Right cardiac atrium (tissue), 5 donors: ENCODE measurements at regions not wholly inside any gene's neighbourhood (a gene's known extent, or its start where the extent isn't known, plus 50 kb on each side); places are given as distances from the start of the nearest gene placed in this dataset.

Source experiments
- ATAC-seq, 2 donors: fragments of 200-7000 bp; cut with Tn5 transposase; one replicate each; pipeline versions ENCODE4 v1.8.0 to v1.9.1; 2020; ENCODE audit warnings: moderate library complexity in 2 of 2, mild to moderate bottlenecking in 1 of 2
- DNase-seq, 3 donors: peaks; one replicate each; pipeline ENCODE4 v3.0.0-alpha.2; 2020
- H3K27ac ChIP-seq: one replicate; pipeline ENCODE4 v1.5.1; 2013; ENCODE audit warnings: mild to moderate bottlenecking, low read length, control low read depth, moderate library complexity
- H3K27me3 ChIP-seq: one replicate; pipeline ENCODE4 v1.6.1; 2013; ENCODE audit not compliant: control insufficient read depth, insufficient read depth
- H3K4me1 ChIP-seq: one replicate; pipeline ENCODE4 v1.6.1; 2013; ENCODE audit warnings: low read length; ENCODE audit not compliant: control insufficient read depth, insufficient read depth
- H3K4me3 ChIP-seq: one replicate; pipeline ENCODE4 v1.5.1; 2013; ENCODE audit warnings: low read length, control low read depth
- H3K9me3 ChIP-seq: one replicate; pipeline ENCODE4 v1.6.1; 2013; ENCODE audit warnings: low read length; ENCODE audit not compliant: control insufficient read depth
- WGBS: extraction: QIAGEN DNeasy Blood & Tissue Kit; methylation state at CpG from one replicate; pipeline ENCODE4 v1.1.7; 2013; 5-methylcytosine and 5-hydroxymethylcytosine counted together
- intact Hi-C, 4 donors: fragments of 100-400 bp; cut with DNase I; formaldehyde crosslinking; loops; one replicate each; pipeline versions ENCODE4 v1.11.0 to v1.14.0; 2022 to 2023
- donor health status: healthy with polysubstance abuse.
- donor health status: DM: no; HTN: yes; CAD: no.
- donor health status: DM: no; HTN: no; CAD: no.
- donor health status: DM: no; HTN: yes; CAD: no; lungs with severe emphysema.
- donor health status: DM: yes; HTN: yes; CAD: no.

DNA sequence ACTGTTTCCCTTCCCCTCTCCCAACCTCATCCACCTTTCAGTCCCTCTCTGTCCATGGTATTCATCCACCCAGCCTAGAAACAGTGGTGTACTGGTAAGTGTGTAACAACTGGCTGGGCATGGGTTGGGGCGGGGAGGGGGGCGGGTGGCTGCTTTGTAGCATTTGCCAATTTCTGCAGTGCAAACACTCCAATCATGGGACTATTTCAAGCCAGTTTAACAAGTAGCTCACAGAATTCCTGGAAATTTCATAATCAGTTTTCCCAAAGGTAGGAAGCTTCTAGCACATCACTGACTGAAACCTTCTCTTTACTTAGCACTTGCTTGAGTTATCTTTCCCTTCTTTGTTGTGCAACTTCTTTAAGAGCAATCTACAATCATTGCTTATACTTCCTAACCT is 100.8 kb upstream of the WASF3 start:
- Histone ChIP-seq H3K27me3 (no peaks in the 10 kb centered on the region), H3K4me1 (no peaks in the 10 kb centered on the region), H3K9me3 (no peaks in the 10 kb centered on the region), H3K4me3 (no peak overlapping the region), H3K27ac (no peak overlapping the region)
- 73% methylated on average over 2 of the region's 2 CpGs for WGBS
- ATAC-seq = no peak
- no peak for DNase-seq
- intact Hi-C loops = no loop called here

DNA sequence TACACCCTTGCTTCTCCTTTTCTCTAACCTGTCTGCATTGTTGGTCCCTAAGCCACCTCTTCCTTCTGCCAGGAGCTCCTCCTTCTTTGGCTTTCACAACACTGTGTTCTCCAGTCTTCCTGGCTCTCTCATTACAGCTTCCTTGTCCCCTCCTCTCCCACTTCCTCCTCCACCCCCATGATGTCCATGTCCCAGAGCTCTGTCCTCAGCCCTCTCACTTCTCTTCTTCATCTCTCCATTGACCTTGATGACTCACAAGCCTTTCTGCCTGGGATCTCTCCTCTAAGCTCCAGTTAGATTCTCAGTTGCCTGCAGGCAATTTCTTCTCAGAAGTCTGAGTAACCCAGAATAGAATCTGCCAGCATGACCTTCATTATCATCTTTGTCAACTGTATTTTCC is 100.3 kb upstream of the WASF3 start:
- Histone ChIP-seq H3K9me3 (no peaks in the 10 kb centered on the region), H3K4me3 (no peak overlapping the region), H3K27ac (no peak overlapping the region), H3K27me3 (no peaks in the 10 kb centered on the region), H3K4me1 (no peaks in the 10 kb centered on the region)
- no peak for DNase-seq
- intact Hi-C loops = no loop called here
- ATAC-seq = peak in 1 of 2 donors; percentile 35

DNA sequence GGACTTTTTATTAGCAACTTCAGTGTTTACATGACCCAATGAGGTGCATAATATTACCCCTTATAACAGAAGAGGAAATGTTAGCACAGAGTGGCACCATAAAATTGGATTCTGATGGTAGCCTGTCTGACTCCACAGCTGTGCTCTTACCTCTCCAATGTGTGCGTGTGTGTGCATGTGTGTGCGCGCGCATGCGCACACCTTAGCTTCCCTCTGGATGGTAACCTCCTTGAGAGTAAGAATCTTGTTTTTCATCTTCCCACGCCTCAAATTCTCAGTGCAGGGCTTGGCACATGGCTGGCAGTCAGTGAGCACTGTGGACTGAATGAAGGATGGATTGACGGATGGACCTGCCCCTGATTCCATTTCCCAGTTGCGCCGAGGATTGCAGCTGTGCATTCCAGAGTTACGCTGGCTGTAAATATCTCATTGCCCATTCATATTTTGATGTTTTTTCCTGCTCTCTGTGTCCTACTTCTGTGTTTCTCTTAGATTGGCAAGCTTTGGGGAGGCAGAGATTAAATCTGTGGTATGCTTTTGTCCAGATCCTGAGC is 99.2 kb upstream of the WASF3 start:
- DNase-seq = peak in 1 of 3 donors; percentile 46
- H3K9me3 ChIP-seq = no peaks in the 10 kb centered on the region
- intact Hi-C loops = no loop called here
- no peak overlapping the region for H3K4me3 ChIP-seq
- no peaks in the 10 kb centered on the region for H3K27me3 ChIP-seq
- ATAC-seq = no peak
- H3K4me1 ChIP-seq = no peaks in the 10 kb centered on the region
- WGBS = 77% methylated on average over 10 of the region's 10 CpGs
- no peak overlapping the region for H3K27ac ChIP-seq

DNA sequence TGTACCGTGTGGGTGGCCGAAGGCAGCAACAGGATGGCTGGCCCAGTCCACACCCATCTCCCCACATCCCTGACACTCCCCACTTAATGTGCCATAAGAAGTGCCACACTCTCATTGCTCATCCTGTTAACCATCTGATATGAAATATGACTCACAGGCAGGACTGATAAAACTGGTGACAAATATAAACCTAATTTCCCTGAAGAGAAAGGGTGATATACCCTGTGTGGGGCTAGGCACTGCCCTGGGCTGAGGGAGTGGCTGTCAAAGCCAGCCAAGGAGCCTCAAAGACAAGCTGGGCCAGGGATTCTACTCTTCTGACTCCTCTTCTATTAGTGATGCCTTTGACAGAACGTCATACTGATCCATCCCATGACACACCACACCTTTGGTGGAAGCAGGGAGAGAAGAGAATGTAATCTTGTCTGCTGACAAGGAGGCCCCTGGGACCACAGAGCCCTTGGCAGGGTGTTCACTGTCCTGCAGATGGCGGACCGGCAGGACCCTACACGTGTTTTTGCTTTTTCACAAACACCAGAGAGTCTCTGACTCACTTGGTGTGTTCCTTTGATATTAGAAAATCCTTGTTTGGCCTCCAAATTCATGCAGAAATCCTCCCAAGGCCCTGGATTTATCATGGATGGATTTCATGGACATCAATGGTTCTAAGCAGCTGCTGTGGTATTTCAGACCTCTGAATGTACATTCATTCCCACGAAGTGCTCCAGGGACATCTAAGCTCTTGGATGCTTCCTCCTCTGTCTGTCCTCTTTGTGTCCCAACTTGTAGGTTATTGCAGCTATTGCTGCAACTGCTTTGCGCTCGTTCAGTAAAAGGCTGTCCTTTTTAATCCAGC is 98.0 kb upstream of the WASF3 start:
- intact Hi-C loops = no loop called here
- ATAC-seq (peak; percentile 32 to 76), DNase-seq (peak; percentile 40 to 66 (median 61))
- Histone ChIP-seq H3K9me3 (no peaks in the 10 kb centered on the region), H3K4me1 (no peaks in the 10 kb centered on the region), H3K27me3 (no peaks in the 10 kb centered on the region), H3K4me3 (no peak overlapping the region), H3K27ac (no peak overlapping the region)
- 48% methylated on average over 9 of the region's 9 CpGs for WGBS

DNA sequence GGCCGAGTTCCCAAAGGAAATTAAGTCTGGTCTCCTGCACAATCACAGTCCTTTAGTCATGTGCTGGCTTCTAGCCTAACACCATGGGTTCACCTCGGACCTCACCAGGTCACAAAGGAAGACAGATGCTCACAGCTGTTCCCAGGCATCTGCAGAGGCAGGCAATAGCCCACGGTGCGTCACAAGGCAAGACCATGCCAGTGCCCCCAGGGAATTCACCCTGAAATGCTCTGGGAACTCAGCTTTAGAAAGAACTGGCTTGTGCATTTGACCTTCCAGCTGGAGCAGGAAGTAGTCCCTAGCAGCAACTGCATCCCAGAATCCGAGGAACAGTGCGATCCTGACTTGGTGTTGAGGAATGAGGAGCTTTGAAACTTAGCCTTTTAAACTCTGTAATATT is 96.8 kb upstream of the WASF3 start:
- H3K27me3 ChIP-seq = no peaks in the 10 kb centered on the region
- no peak overlapping the region for H3K4me3 ChIP-seq
- DNase-seq (peak; percentile 82 to 88 (median 88)), ATAC-seq (peak; percentile 80 to 86)
- intact Hi-C loops = no loop called here
- peak overlapping the region; percentile 15 for H3K27ac ChIP-seq
- H3K9me3 ChIP-seq = no peaks in the 10 kb centered on the region
- H3K4me1 ChIP-seq = no peaks in the 10 kb centered on the region
- 38% methylated on average over 6 of the region's 6 CpGs for WGBS

DNA sequence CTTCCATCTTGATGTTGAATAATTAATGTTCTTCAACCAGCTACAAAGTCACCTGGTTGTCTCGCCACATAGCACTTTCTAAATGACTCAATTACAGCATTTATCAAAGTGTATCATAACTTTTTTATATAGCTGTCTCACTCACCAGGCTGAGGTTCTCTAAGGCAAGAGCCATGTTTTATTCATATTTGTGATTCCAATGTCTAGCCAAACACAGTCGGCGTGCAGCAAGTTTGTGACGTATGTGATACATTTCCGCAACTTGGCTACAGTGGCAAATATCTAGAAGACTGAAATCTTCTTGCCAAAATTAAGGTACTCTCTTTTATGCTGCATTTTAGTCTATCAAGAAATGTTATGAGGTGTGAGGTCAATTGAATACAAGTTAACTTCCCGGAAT is 94.2 kb upstream of the WASF3 start:
- no peak overlapping the region for H3K4me3 ChIP-seq
- H3K9me3 ChIP-seq = no peaks in the 10 kb centered on the region
- WGBS = 94% methylated on average over 6 of the region's 6 CpGs
- no peaks in the 10 kb centered on the region for H3K27me3 ChIP-seq
- no peak overlapping the region for H3K27ac ChIP-seq
- no peaks in the 10 kb centered on the region for H3K4me1 ChIP-seq
- intact Hi-C loops = no loop called here
- DNase-seq (no peak), ATAC-seq (no peak)

DNA sequence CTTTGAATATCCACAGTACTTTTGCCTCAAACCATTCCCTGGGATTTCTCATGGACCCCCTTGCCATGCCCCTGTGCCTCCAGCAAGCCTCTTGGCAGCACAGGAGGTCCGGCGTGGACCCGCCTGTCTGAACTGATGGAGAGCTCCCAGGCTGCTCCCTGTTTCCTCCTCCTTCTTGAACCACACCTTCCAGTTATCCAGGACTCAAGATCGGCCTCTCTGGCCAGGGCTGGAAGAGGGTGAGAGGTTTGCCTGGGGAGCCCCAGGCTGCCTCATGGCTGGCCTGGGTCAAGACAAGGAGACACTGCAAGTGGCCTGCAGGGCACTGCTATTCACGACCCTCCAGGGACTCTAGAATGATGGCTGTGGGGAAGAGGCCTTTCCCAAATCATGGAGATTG is 93.6 kb upstream of the WASF3 start:
- WGBS = 71% methylated on average over 5 of the region's 5 CpGs
- H3K27ac ChIP-seq = no peak overlapping the region
- no peaks in the 10 kb centered on the region for H3K9me3 ChIP-seq
- intact Hi-C loops = no loop called here
- ATAC-seq (no peak), DNase-seq (no peak)
- H3K27me3 ChIP-seq = no peaks in the 10 kb centered on the region
- H3K4me3 ChIP-seq = no peak overlapping the region
- no peaks in the 10 kb centered on the region for H3K4me1 ChIP-seq

DNA sequence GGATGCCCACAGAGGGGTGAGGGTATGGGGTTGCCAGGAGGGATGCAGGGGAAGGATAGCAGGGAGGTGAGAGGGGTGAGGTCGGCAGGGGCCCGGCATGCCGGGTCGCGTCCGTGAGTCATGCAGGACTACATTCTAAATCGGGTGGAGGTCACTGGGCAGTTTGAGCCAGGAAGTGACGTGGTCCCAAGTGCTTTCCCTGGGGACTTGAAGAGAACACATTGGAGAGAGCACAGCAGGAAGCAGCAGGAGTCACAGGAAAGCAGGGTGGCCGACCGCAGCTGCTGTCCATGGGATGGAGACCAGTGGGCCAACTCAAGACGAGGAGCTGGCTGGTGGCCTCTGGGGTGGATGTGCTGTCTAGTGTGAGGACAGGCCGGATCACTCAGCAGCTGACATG is 92.0 kb upstream of the WASF3 start:
- no peak overlapping the region for H3K27ac ChIP-seq
- H3K27me3 ChIP-seq = no peaks in the 10 kb centered on the region
- 51% methylated on average over 12 of the region's 12 CpGs for WGBS
- ATAC-seq (peak; percentile 17 to 46), DNase-seq (peak in 2 of 3 donors; percentile 28 to 62)
- no peak overlapping the region for H3K4me3 ChIP-seq
- no peaks in the 10 kb centered on the region for H3K4me1 ChIP-seq
- intact Hi-C loops = no loop called here
- H3K9me3 ChIP-seq = no peaks in the 10 kb centered on the region

DNA sequence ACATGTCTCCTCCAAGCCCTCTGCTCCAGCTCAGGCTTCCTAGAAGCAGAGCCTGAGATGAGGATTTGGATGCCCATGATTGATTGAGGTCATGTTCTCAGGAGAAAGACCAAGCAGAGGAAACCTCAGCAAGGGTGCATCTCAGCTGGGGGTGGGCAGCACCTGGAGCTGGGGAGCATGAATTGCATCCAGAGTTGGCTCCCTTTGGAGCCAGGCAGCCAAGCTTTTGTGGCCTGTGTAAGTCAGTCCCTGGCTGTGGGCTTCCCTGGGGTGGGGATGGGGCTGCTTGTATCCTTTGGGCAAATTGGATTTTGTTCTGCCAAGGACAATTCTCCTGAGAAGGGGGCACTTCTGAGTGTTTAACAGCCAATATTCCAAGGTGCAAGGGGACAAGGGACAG is 91.5 kb upstream of the WASF3 start:
- no peak for ATAC-seq
- Histone ChIP-seq H3K4me3 (no peak overlapping the region), H3K27me3 (no peaks in the 10 kb centered on the region), H3K9me3 (no peaks in the 10 kb centered on the region), H3K4me1 (no peaks in the 10 kb centered on the region), H3K27ac (no peak overlapping the region)
- no peak for DNase-seq
- intact Hi-C loops = no loop called here

DNA sequence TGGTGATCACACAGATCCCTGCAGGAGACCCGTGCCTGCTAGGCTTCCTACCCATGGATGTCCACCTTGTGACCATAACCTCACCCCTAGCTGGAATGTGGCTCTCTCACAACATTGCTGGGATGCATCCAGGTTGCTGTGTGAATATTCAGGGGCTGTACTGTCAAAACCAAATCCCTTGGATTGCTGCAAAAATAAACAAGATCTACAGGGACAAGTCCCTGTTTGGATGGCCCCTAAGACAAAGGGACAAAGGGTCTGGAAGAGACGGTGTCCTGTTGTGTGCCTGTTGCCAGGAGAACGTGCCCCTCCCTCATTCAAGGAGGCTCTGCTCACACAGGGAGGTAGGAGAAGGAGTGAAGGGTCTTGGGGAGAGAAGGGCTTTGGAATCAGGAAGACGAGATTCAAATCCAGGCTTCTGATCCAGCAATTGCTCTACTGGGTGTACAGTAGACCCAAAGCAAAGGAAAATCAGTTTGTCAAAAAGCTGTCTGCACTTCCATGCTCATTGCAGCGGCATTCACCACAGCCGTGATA is 89.2 kb upstream of the WASF3 start:
- intact Hi-C loops = no loop called here
- Histone ChIP-seq H3K27ac (no peak overlapping the region), H3K4me3 (no peak overlapping the region), H3K27me3 (no peaks in the 10 kb centered on the region), H3K4me1 (no peaks in the 10 kb centered on the region), H3K9me3 (no peaks in the 10 kb centered on the region)
- ATAC-seq (no peak), DNase-seq (no peak)
- WGBS = 49% methylated on average over 6 of the region's 6 CpGs

DNA sequence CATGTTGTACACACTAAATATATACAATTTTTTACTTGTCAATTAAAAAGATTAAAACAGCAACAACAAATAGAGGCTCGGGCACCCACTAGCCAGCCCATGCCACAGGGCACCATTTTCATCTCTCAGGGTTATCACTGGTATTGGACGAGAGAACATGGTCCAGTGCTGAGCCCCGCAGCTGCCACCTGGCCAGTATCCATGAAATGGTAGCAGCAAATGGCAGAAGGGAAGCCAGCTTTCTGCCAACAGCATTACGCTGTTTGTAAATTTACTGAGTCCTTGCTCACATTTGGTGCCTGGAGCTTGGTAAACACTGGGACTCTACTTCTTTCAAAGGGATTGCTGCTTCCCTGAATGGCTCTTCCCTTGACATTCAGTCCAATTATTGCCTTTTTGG is 87.9 kb upstream of the WASF3 start:
- Histone ChIP-seq H3K4me1 (no peaks in the 10 kb centered on the region), H3K4me3 (no peak overlapping the region), H3K27ac (no peak overlapping the region), H3K27me3 (no peaks in the 10 kb centered on the region), H3K9me3 (no peaks in the 10 kb centered on the region)
- intact Hi-C loops = no loop called here
- WGBS = 84% methylated on average over 4 of the region's 4 CpGs
- ATAC-seq (no peak), DNase-seq (no peak)
